HG02870 (cell line): ENCODE measurements at regions not wholly inside any gene's neighbourhood (a gene's known extent, or its start where the extent isn't known, plus 50 kb on each side); places are given as distances from the start of the nearest gene placed in this dataset.
"Not testable (repeated sequence)": the region's sequence is repeated elsewhere in the genome, so short reads cannot be mapped to it uniquely, and the experiment has no call there.

ENCODE experiments used
- ATAC-seq: cut with Tn5 transposase; IDR thresholded peaks from one replicate; pipeline ENCODE4 v1.9.1; 2021; ENCODE audit warnings: mild to moderate bottlenecking, moderate library complexity; ENCODE audit not compliant: unreplicated experiment

- no peak for ATAC-seq
Measured at GRCh38 chr7:155377071-155377837, 79.6 kb downstream of the INSIG1 start.

GRCh38 chr7:155377838-155378579 lies 79.9 kb upstream of the EN2 start:
- ATAC-seq, result no peak

GRCh38 chr7:155378580-155378934 lies 79.4 kb upstream of the EN2 start:
- ATAC-seq, result no peak

GRCh38 chr7:155378959-155379871 lies 78.7 kb upstream of the EN2 start:
- no peak for ATAC-seq

GRCh38 chr7:155380221-155380861 lies 77.6 kb upstream of the EN2 start:
- ATAC-seq, result peak; percentile 84

GRCh38 chr7:155380976-155381851 lies 76.7 kb upstream of the EN2 start:
- no peak for ATAC-seq

- ATAC-seq, result no peak
Measured at GRCh38 chr7:155381852-155382801, 75.8 kb upstream of the EN2 start.

- no peak for ATAC-seq
Measured at GRCh38 chr7:155382802-155383171, 75.1 kb upstream of the EN2 start.

- ATAC-seq, result no peak
Measured at GRCh38 chr7:155383756-155384491, 74.0 kb upstream of the EN2 start.

GRCh38 chr7:155384751-155385150 lies 73.2 kb upstream of the EN2 start:
- ATAC-seq, result no peak

GRCh38 chr7:155385182-155385581 lies 72.7 kb upstream of the EN2 start:
- not testable (repeated sequence) for ATAC-seq

GRCh38 chr7:155386608-155387007 lies 71.3 kb upstream of the EN2 start:
- no peak for ATAC-seq

GRCh38 chr7:155387066-155387620 lies 70.8 kb upstream of the EN2 start:
- no peak for ATAC-seq

GRCh38 chr7:155388561-155388960 lies 69.4 kb upstream of the EN2 start:
- ATAC-seq, result no peak

GRCh38 chr7:155391414-155391813 lies 66.5 kb upstream of the EN2 start:
- no peak for ATAC-seq

- no peak for ATAC-seq
Measured at GRCh38 chr7:155392726-155393570, 65.0 kb upstream of the EN2 start.

GRCh38 chr7:155394413-155394812 lies 63.5 kb upstream of the EN2 start:
- no peak for ATAC-seq
